PC-3 (cell line): ENCODE measurements at regions not wholly inside any gene's neighbourhood (a gene's known extent, or its start where the extent isn't known, plus 50 kb on each side); places are given as distances from the start of the nearest gene placed in this dataset.

Experiments
- ATAC-seq: fragments of 200-7000 bp; cut with Tn5 transposase; 2 replicates; pipeline ENCODE4 v1.9.1; 2020; ENCODE audit warnings: mild to moderate bottlenecking, moderate library complexity
- BruUV-seq: library from RNA; stranded (reverse); fragments of 400-500 nt; replicated peaks from 2 replicates; lab custom pipeline; 2021; lab: Mats Ljungman, UMichigan
- CTCF ChIA-PET: fragments of 300-600 bp; sonication (Branson Sonifier 250); formaldehyde crosslinking; loops from one replicate; lab custom pipeline; 2022; ENCODE audit warnings: antibody characterized with exemption; lab: Charles Lee
- POLR2A ChIA-PET: fragments of 300-600 bp; sonication (Branson Sonifier 250); formaldehyde crosslinking; loops from one replicate; lab custom pipeline; 2022; ENCODE audit warnings: antibody characterized with exemption; ENCODE audit not compliant: unreplicated experiment; lab: Charles Lee
- DNase-seq: peaks from one replicate; pipeline ENCODE4 v3.0.0-alpha.2; 2015
- H2AFZ ChIP-seq: fragments of 300-600 bp; sonication (generic); 2 replicates; pipeline ENCODE4 v1.6.0; 2016; ENCODE audit warnings: antibody characterized with exemption, low read length
- H3F3A ChIP-seq: fragments of 300-600 bp; sonication (generic); one replicate; pipeline ENCODE4 v1.6.0; 2017; ENCODE audit warnings: antibody characterized with exemption, low read length, control low read depth, mild to moderate bottlenecking; ENCODE audit not compliant: unreplicated experiment
- H3K27ac ChIP-seq: fragments of 300-600 bp; sonication (generic); 2 replicates; pipeline ENCODE4 v1.5.1; 2016; ENCODE audit warnings: mild to moderate bottlenecking, low read length
- H3K27me3 ChIP-seq: fragments of 300-600 bp; sonication (generic); 2 replicates; pipeline ENCODE4 v1.6.1; 2016; ENCODE audit warnings: low read length, mixed read lengths
- H3K36me3 ChIP-seq: fragments of 300-600 bp; sonication (generic); 2 replicates; pipeline ENCODE4 v1.6.1; 2016; ENCODE audit warnings: low read depth, mixed run types, low read length, mixed read lengths
- H3K4me1 ChIP-seq: fragments of 300-600 bp; sonication (generic); 2 replicates; pipeline ENCODE4 v1.5.1; 2016; ENCODE audit warnings: low read length; ENCODE audit not compliant: insufficient read depth
- H3K4me2 ChIP-seq: fragments of 300-600 bp; sonication (generic); 2 replicates; pipeline ENCODE4 v1.6.0; 2016; ENCODE audit warnings: low read length
- H3K4me3 ChIP-seq: fragments of 300-600 bp; sonication (generic); 2 replicates; pipeline ENCODE4 v1.5.1; 2016; ENCODE audit warnings: mild to moderate bottlenecking, low read length, mixed read lengths
- H3K79me2 ChIP-seq: fragments of 300-600 bp; sonication (generic); 2 replicates; pipeline ENCODE4 v1.6.1; 2017; ENCODE audit warnings: low read length, mixed read lengths
- H3K9ac ChIP-seq: fragments of 300-600 bp; sonication (generic); 2 replicates; pipeline ENCODE4 v1.6.0; 2016; ENCODE audit warnings: mild to moderate bottlenecking, low read length
- H3K9me2 ChIP-seq: fragments of 300-600 bp; sonication (generic); replicated peaks from 2 replicates; pipeline ENCODE4 v1.6.1; 2016; ENCODE audit warnings: mixed run types, low read length, mixed read lengths
- H3K9me3 ChIP-seq: fragments of 300-600 bp; sonication (generic); 2 replicates; pipeline ENCODE4 v1.6.1; 2016; ENCODE audit warnings: low read length, mixed read lengths
- H4K20me1 ChIP-seq: fragments of 300-600 bp; sonication (generic); 2 replicates; pipeline ENCODE4 v1.6.1; 2016; ENCODE audit warnings: low read length, mixed read lengths
- EZH2 ChIP-seq: fragments of 300-600 bp; sonication (generic); IDR thresholded peaks from one replicate; pipeline ENCODE4 v1.6.1; 2017; ENCODE audit warnings: antibody characterized with exemption, mild to moderate bottlenecking, low read length; ENCODE audit not compliant: unreplicated experiment
- EZH2phosphoT487 ChIP-seq: fragments of 300-600 bp; sonication (generic); IDR thresholded peaks from 2 replicates; pipeline ENCODE4 v1.6.1; 2018; ENCODE audit warnings: mild to moderate bottlenecking, antibody characterized with exemption, low read length, borderline replicate concordance
- intact Hi-C: fragments of 100-400 bp; cut with micrococcal nuclease; formaldehyde crosslinking; loops from 2 replicates; pipeline ENCODE4 v1.9.0; 2023
- TF ChIP-seq, protein P1 (sequence below): fragments of 300-600 bp; sonication (generic); conservative IDR thresholded peaks from 2 replicates; pipeline ENCODE4 v1.5.1; 2017; ENCODE audit warnings: antibody characterized with exemption, low read depth, mild to moderate bottlenecking, low read length

DNA sequence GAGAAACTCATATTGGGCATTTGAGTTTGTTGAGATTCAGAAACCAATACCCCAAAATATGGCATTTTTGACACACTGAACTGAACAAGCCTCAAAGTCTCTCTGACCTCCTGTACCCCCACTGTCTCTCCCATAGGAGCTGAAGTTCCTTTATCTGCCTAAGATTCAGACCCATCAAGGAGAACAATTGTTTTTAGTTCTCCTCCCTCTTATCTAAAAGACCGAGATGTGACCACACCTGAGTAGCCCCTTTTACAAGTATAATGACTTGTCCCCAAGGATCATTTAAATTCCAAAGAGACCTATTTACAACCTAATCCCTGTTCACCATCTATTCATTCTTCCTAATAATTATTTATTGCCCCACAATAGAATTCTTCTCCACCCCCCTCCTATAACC lies 122.1 kb upstream of the PLAAT1 start:
- H3K9me2 ChIP-seq = no peaks in the 10 kb centered on the region
- H3K4me3 ChIP-seq = no peak overlapping the region
- H3K9ac ChIP-seq = no peak overlapping the region
- no peaks in the 10 kb centered on the region for H3K36me3 ChIP-seq
- H3K9me3 ChIP-seq = no peaks in the 10 kb centered on the region
- intact Hi-C loops = no loop called here
- no peaks in the 10 kb centered on the region for H3K79me2 ChIP-seq
- TF ChIP-seq EZH2phosphoT487 (no peak), EZH2 (no peak)
- TF ChIP-seq, protein P1, sequence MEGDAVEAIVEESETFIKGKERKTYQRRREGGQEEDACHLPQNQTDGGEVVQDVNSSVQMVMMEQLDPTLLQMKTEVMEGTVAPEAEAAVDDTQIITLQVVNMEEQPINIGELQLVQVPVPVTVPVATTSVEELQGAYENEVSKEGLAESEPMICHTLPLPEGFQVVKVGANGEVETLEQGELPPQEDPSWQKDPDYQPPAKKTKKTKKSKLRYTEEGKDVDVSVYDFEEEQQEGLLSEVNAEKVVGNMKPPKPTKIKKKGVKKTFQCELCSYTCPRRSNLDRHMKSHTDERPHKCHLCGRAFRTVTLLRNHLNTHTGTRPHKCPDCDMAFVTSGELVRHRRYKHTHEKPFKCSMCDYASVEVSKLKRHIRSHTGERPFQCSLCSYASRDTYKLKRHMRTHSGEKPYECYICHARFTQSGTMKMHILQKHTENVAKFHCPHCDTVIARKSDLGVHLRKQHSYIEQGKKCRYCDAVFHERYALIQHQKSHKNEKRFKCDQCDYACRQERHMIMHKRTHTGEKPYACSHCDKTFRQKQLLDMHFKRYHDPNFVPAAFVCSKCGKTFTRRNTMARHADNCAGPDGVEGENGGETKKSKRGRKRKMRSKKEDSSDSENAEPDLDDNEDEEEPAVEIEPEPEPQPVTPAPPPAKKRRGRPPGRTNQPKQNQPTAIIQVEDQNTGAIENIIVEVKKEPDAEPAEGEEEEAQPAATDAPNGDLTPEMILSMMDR = no peak
- ChIA-PET CTCF (no interaction called here), POLR2A (no interaction called here)
- ATAC-seq = no peak
- no peak overlapping the region for H2AFZ ChIP-seq
- H3K4me1 ChIP-seq = no peaks in the 10 kb centered on the region
- BruUV-seq = no TSS peak
- H3K27ac ChIP-seq = no peak overlapping the region
- DNase-seq = no peak
- no peak overlapping the region for H3K4me2 ChIP-seq
- no peaks in the 10 kb centered on the region for H4K20me1 ChIP-seq
- no peaks in the 10 kb centered on the region for H3F3A ChIP-seq
- H3K27me3 ChIP-seq = peaks cover 69% of the 10 kb centered on the region

DNA sequence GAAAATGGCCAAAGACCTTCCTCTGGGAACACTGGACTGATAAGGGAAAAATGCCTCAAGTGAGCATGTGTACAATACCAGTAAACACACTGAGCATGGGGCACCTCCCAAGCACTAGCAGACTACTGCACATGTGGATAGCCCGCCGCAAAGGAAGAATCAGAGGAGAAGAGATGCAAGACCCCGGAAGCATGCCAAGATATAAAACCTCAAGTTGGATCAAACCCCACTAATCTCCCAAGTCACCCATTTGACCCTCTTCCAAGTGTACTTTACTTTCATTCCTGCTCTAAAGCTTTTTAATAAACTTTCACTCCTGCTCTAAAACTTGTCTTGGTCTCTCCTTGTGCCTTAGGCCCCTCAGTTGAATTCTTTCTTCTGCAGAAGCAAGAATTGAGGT lies 121.1 kb upstream of the PLAAT1 start:
- Histone ChIP-seq H3K4me1 (no peaks in the 10 kb centered on the region), H3K79me2 (no peaks in the 10 kb centered on the region), H3K27me3 (peaks cover 79% of the 10 kb centered on the region), H3K9me3 (no peaks in the 10 kb centered on the region), H4K20me1 (no peaks in the 10 kb centered on the region), H3K4me3 (no peak overlapping the region), H2AFZ (no peak overlapping the region), H3K9ac (no peak overlapping the region), H3K4me2 (no peak overlapping the region), H3K9me2 (no peaks in the 10 kb centered on the region), H3K36me3 (no peaks in the 10 kb centered on the region), H3F3A (no peaks in the 10 kb centered on the region), H3K27ac (no peak overlapping the region)
- intact Hi-C loops = loop anchor here (10.0 kb wide), 1 partner anchor 305 kb away; no protein-coding TSS in a partner anchor
- BruUV-seq = no TSS peak
- no peak for DNase-seq
- TF ChIP-seq EZH2phosphoT487 (no peak), EZH2 (no peak)
- TF ChIP-seq, protein P1 = no peak
- ChIA-PET POLR2A (no interaction called here), CTCF (no interaction called here)
- no peak for ATAC-seq

DNA sequence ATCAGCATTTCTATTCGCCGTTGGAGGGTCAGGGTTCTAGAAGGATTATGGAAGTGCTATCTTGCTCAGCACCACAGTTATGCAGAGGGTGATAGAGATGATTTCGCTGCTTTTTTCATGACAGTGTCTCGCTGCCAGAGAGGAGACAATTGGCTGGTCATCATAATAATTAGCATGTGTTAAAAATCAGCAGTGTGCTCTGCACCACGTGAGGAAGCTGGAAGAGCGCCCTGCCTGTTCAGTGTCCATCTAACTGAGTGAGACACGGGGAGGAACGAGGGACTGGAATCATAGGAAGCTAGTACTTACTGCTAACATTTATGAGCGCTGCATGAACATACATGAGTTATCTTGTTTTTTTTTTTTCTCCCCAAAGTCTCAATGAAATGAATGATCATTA lies 116.2 kb upstream of the PLAAT1 start:
- ChIA-PET POLR2A (no interaction called here), CTCF (no interaction called here)
- Histone ChIP-seq H3K27me3 (peaks cover 85% of the 10 kb centered on the region), H3K9me2 (no peaks in the 10 kb centered on the region), H3K27ac (no peak overlapping the region), H3K9ac (no peak overlapping the region), H3K4me1 (no peaks in the 10 kb centered on the region), H3K4me2 (no peak overlapping the region), H3K79me2 (no peaks in the 10 kb centered on the region), H3K4me3 (no peak overlapping the region), H3K9me3 (no peaks in the 10 kb centered on the region), H3F3A (no peaks in the 10 kb centered on the region), H2AFZ (no peak overlapping the region), H4K20me1 (no peaks in the 10 kb centered on the region), H3K36me3 (no peaks in the 10 kb centered on the region)
- ATAC-seq (no peak), DNase-seq (no peak)
- BruUV-seq = no TSS peak
- intact Hi-C loops = loop anchor here (10.0 kb wide), 1 partner anchor 310 kb away; no protein-coding TSS in a partner anchor
- TF ChIP-seq, protein P1 = no peak
